ENCODE measurements at regions not wholly inside any gene's neighbourhood (a gene's known extent, or its start where the extent isn't known, plus 50 kb on each side); places are given as distances from the start of the nearest gene placed in this dataset.

DNA sequence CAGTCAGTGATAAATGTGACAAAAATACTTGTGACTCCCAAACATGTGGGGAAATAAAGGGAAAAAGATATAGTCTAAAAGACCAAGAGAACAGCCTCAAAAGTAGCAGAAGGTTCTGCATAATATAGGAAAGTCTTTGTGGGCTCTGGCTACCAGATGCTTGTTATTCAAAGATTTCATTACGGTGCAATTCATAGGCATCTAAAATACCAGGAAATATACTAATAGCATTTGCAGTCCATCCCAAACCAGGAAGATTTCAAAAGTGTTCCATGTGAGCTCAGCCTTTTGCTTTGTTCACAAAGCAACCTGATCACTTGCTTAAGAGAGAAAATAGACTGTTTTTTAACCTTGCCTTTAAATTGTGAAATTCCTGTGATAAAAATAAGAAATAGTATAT lies 506.7 kb upstream of the MARCKS start:
- TF ChIP-seq, protein P1, sequence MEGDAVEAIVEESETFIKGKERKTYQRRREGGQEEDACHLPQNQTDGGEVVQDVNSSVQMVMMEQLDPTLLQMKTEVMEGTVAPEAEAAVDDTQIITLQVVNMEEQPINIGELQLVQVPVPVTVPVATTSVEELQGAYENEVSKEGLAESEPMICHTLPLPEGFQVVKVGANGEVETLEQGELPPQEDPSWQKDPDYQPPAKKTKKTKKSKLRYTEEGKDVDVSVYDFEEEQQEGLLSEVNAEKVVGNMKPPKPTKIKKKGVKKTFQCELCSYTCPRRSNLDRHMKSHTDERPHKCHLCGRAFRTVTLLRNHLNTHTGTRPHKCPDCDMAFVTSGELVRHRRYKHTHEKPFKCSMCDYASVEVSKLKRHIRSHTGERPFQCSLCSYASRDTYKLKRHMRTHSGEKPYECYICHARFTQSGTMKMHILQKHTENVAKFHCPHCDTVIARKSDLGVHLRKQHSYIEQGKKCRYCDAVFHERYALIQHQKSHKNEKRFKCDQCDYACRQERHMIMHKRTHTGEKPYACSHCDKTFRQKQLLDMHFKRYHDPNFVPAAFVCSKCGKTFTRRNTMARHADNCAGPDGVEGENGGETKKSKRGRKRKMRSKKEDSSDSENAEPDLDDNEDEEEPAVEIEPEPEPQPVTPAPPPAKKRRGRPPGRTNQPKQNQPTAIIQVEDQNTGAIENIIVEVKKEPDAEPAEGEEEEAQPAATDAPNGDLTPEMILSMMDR (conservative IDR thresholded peaks at IDR 0.05), result no peak
- no peak for TF ChIP-seq ZFX (IDR thresholded peaks at IDR 0.05)

All from C4-2B (cell line).